KMS-11 (cell line): ENCODE measurements at regions not wholly inside any gene's neighbourhood (a gene's known extent, or its start where the extent isn't known, plus 50 kb on each side); places are given as distances from the start of the nearest gene placed in this dataset.

Experiments used
- H2AFZ ChIP-seq: fragments of 200-600 bp; sonication (generic); 2 replicates; pipeline ENCODE4 v1.6.1; 2016; ENCODE audit warnings: antibody characterized with exemption, mixed run types, low read depth
- H3K27ac ChIP-seq: fragments of 200-600 bp; sonication (generic); 2 replicates; pipeline ENCODE4 v1.6.1; 2016; ENCODE audit warnings: mild to moderate bottlenecking, mixed run types
- H3K27me3 ChIP-seq: fragments of 200-600 bp; sonication (generic); 2 replicates; pipeline ENCODE4 v1.6.1; 2017; ENCODE audit warnings: mild to moderate bottlenecking, low read depth, mixed run types, moderate library complexity; ENCODE audit not compliant: insufficient read depth
- H3K36me3 ChIP-seq: fragments of 200-600 bp; sonication (generic); 2 replicates; pipeline ENCODE4 v1.6.1; 2017; ENCODE audit warnings: mild to moderate bottlenecking, mixed run types; ENCODE audit not compliant: insufficient read depth
- H3K4me1 ChIP-seq: fragments of 200-600 bp; sonication (generic); 2 replicates; pipeline ENCODE4 v1.6.1; 2016; ENCODE audit warnings: mild to moderate bottlenecking, low read depth, mixed run types; ENCODE audit not compliant: poor library complexity, severe bottlenecking
- H3K4me2 ChIP-seq: fragments of 200-600 bp; sonication (generic); 2 replicates; pipeline ENCODE4 v1.7.0; 2016; ENCODE audit warnings: mild to moderate bottlenecking, mixed run types
- H3K4me3 ChIP-seq: fragments of 200-600 bp; sonication (generic); IDR thresholded peaks from 2 replicates; pipeline ENCODE4 v1.6.1; 2017; ENCODE audit warnings: low read depth, low read length, mixed read lengths; ENCODE audit not compliant: insufficient read depth
- H3K79me2 ChIP-seq: fragments of 200-600 bp; sonication (generic); 2 replicates; pipeline ENCODE4 v1.6.1; 2016; ENCODE audit warnings: low read depth, mixed run types; ENCODE audit not compliant: insufficient read depth
- H3K9ac ChIP-seq: fragments of 200-600 bp; sonication (generic); 2 replicates; pipeline ENCODE4 v1.6.1; 2016; ENCODE audit warnings: mild to moderate bottlenecking, mixed run types
- H4K20me1 ChIP-seq: fragments of 200-600 bp; sonication (generic); 2 replicates; pipeline ENCODE4 v1.6.1; 2016; ENCODE audit warnings: mild to moderate bottlenecking, mixed run types; ENCODE audit not compliant: insufficient read depth
- CTCF ChIP-seq: fragments of 200-600 bp; sonication (generic); conservative IDR thresholded peaks from 2 replicates; pipeline ENCODE4 v1.6.1; 2017; ENCODE audit warnings: low read depth, mild to moderate bottlenecking, antibody characterized with exemption, low read length, moderate library complexity, mixed read lengths

GRCh38 chr22:25403284-25403810 is 161.1 kb upstream of the GRK3 start:
- no peaks in the 10 kb centered on the region for H3K36me3 ChIP-seq
- H4K20me1 ChIP-seq, result no peaks in the 10 kb centered on the region
- TF ChIP-seq CTCF, result no peak
- no peak overlapping the region for H2AFZ ChIP-seq
- H3K27me3 ChIP-seq, result no peaks in the 10 kb centered on the region
- peaks cover 29% of the 10 kb centered on the region; the same call in 1 of the 2 replicates for H3K79me2 ChIP-seq
- no peak overlapping the region for H3K9ac ChIP-seq
- H3K4me1 ChIP-seq, result peaks cover 23% of the 10 kb centered on the region
- no peak overlapping the region for H3K27ac ChIP-seq
- H3K4me2 ChIP-seq, result peak overlapping the region; percentile 64; the same call in 1 of the 2 replicates
- no peak overlapping the region for H3K4me3 ChIP-seq

GRCh38 chr22:25403811-25404471 is 160.5 kb upstream of the GRK3 start:
- peak overlapping the region; percentile 16; the same call in 1 of the 2 replicates for H3K9ac ChIP-seq
- no peaks in the 10 kb centered on the region for H3K27me3 ChIP-seq
- H3K79me2 ChIP-seq, result peaks cover 23% of the 10 kb centered on the region; the same call in 1 of the 2 replicates
- TF ChIP-seq CTCF, result no peak
- no peaks in the 10 kb centered on the region for H4K20me1 ChIP-seq
- H3K4me3 ChIP-seq, result no peak overlapping the region
- peak overlapping the region; percentile 47; the same call in 1 of the 2 replicates for H2AFZ ChIP-seq
- H3K36me3 ChIP-seq, result no peaks in the 10 kb centered on the region
- peaks cover 17% of the 10 kb centered on the region for H3K4me1 ChIP-seq
- H3K4me2 ChIP-seq, result peak overlapping the region; percentile 64; the same call in 1 of the 2 replicates
- H3K27ac ChIP-seq, result no peak overlapping the region

- no peak for TF ChIP-seq CTCF
- Histone ChIP-seq H3K36me3 (no peaks in the 10 kb centered on the region), H4K20me1 (no peaks in the 10 kb centered on the region), H3K79me2 (peaks cover 18% of the 10 kb centered on the region; the same call in 1 of the 2 replicates), H2AFZ (peak overlapping the region; percentile 47; the same call in 1 of the 2 replicates), H3K9ac (peak overlapping the region; percentile 16; the same call in 1 of the 2 replicates), H3K27ac (no peak overlapping the region), H3K4me2 (peak overlapping the region; percentile 64; the same call in 1 of the 2 replicates), H3K4me1 (peaks cover 17% of the 10 kb centered on the region), H3K27me3 (no peaks in the 10 kb centered on the region), H3K4me3 (no peak overlapping the region)
Observed at GRCh38 chr22:25404556-25404927, 159.9 kb upstream of the GRK3 start.

- peaks cover 17% of the 10 kb centered on the region for H3K4me1 ChIP-seq
- H3K27ac ChIP-seq, result no peak overlapping the region
- peak overlapping the region; percentile 81 for H2AFZ ChIP-seq
Observed at GRCh38 chr22:25404928-25405816, 159.3 kb upstream of the GRK3 start.

More at GRCh38 chr22:25404928-25405816, 159.3 kb upstream of the GRK3 start:
- Histone ChIP-seq H3K27me3 (no peaks in the 10 kb centered on the region), H4K20me1 (no peaks in the 10 kb centered on the region), H3K4me2 (peak overlapping the region; percentile 92), H3K36me3 (no peaks in the 10 kb centered on the region), H3K9ac (peak overlapping the region; percentile 65; the same call in 1 of the 2 replicates), H3K4me3 (no peak overlapping the region), H3K79me2 (peaks cover 12% of the 10 kb centered on the region; the same call in 1 of the 2 replicates)
- no peak for TF ChIP-seq CTCF
